ENCODE measurements at regions not wholly inside any gene's neighbourhood (a gene's known extent, or its start where the extent isn't known, plus 50 kb on each side); places are given as distances from the start of the nearest gene placed in this dataset.
A peak's percentile ranks its signal among the peaks of the same experiment; 100 is the strongest.

DNA sequence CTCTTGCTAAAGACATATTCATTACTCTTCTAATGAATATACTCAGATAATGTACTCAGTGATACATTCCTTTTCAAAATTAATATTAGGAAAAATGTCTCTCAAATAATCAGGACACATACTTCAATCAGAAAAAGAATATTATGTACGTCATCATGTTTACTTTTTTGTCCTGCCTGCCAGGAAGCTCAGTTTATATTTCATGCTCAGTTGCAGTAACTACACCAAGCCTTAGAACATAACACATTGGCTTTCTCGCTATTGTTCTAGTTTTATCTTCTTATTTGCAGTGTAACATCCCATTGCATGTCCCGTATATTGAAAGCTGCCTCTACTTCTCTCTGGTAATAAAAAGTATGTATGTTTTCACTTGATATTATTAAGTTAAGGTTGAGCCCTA is 181.5 kb upstream of the LPP start:
- TF ChIP-seq, protein P1, sequence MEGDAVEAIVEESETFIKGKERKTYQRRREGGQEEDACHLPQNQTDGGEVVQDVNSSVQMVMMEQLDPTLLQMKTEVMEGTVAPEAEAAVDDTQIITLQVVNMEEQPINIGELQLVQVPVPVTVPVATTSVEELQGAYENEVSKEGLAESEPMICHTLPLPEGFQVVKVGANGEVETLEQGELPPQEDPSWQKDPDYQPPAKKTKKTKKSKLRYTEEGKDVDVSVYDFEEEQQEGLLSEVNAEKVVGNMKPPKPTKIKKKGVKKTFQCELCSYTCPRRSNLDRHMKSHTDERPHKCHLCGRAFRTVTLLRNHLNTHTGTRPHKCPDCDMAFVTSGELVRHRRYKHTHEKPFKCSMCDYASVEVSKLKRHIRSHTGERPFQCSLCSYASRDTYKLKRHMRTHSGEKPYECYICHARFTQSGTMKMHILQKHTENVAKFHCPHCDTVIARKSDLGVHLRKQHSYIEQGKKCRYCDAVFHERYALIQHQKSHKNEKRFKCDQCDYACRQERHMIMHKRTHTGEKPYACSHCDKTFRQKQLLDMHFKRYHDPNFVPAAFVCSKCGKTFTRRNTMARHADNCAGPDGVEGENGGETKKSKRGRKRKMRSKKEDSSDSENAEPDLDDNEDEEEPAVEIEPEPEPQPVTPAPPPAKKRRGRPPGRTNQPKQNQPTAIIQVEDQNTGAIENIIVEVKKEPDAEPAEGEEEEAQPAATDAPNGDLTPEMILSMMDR (IDR thresholded peaks at IDR 0.05; ENCODE audit: borderline replicate concordance), result no peak
- intact Hi-C loops (cut with micrococcal nuclease), result no loop called here

DNA sequence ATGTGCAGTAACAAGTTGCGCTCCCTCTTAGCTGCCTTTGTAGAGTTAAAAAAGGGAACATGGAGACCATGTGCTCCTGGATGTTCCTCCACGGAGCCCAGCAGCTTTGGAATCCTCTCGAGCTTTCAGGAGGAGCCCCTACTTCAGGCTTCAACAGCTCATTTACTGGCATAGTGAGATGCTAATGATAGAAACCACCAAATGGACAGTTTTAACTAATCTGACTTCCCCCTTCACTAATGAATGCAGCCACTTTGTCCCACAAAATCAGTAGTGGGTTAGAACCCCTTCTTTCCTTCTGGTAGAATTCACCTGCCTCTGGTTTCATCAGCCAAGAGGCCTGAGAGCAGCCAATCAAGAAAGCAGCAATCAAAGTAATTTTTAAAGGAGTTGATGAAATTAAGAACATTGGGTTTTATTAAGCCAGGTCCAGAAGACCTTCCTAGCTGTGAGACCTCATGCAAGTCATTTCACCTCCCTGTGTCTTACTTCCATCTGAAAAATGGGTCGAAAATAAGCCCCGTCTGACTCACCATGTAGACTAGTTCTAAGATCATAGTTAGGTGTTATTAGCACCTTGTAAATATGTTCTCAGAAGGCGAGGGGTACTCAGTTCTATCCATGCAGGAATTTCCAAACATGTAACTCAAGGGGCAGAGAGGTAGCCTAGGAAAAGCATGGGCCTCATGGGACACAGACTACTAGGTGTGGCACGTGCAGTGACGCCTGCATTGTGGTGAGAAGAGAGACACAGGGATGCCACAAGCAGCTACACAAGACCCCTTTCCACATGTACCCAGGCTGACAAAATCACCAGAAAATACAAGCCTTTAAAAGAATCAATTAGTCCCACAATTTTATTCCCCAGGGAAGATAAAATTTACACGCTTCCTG is 179.7 kb upstream of the LPP start:
- Histone ChIP-seq H3K9me3 (replicated peaks) (peaks cover 6% of the 10 kb centered on the region), H3K27ac (replicated peaks) (no peak overlapping the region), H3K4me1 (peaks cover 11% of the 10 kb centered on the region), H3K36me3 (no peaks in the 10 kb centered on the region), H3K4me3 (no peak overlapping the region), H3K27me3 (ENCODE audit: low read depth) (no peaks in the 10 kb centered on the region)
- intact Hi-C loops (cut with micrococcal nuclease), result no loop called here
- DNase-seq, result no peak
- TF ChIP-seq, protein P1 (IDR thresholded peaks at IDR 0.05; ENCODE audit: borderline replicate concordance), result no peak

More for the DNA sequence above, 181.5 kb upstream of the LPP start:
- no peak overlapping the region for H3K27ac ChIP-seq (replicated peaks)
- H3K9me3 ChIP-seq (replicated peaks), result peaks cover under 1% of the 10 kb centered on the region
- no peaks in the 10 kb centered on the region for H3K36me3 ChIP-seq
- DNase-seq, result no peak
- peaks cover 21% of the 10 kb centered on the region for H3K4me1 ChIP-seq
- no peak overlapping the region for H3K4me3 ChIP-seq
- H3K27me3 ChIP-seq (ENCODE audit: low read depth), result no peaks in the 10 kb centered on the region

DNA sequence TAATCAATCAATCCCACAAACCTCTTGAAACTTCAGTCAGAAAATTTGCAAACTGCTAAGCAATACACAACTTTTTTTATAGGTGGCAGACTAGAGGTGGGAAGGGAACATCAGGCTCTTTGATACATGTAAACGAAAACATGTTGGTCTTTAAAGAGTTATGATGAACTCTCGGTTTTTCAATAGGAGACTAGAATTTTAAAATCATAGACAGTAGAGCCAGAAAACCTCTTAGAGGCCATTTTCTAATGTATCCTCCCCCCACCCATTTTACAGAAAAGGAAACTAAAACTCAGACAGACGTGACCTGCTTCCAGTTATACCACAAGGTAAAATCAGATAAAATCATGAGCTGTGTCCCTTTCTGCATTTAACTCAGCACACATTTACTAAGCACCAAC is 179.1 kb upstream of the LPP start:
- Histone ChIP-seq H3K27ac (replicated peaks) (no peak overlapping the region), H3K4me3 (no peak overlapping the region), H3K27me3 (ENCODE audit: low read depth) (no peaks in the 10 kb centered on the region), H3K4me1 (peaks cover 11% of the 10 kb centered on the region), H3K36me3 (no peaks in the 10 kb centered on the region), H3K9me3 (replicated peaks) (peaks cover 6% of the 10 kb centered on the region)
- no peak for DNase-seq
- TF ChIP-seq, protein P1 (IDR thresholded peaks at IDR 0.05; ENCODE audit: borderline replicate concordance), result peak; percentile 30
- intact Hi-C loops (cut with micrococcal nuclease), result no loop called here

DNA sequence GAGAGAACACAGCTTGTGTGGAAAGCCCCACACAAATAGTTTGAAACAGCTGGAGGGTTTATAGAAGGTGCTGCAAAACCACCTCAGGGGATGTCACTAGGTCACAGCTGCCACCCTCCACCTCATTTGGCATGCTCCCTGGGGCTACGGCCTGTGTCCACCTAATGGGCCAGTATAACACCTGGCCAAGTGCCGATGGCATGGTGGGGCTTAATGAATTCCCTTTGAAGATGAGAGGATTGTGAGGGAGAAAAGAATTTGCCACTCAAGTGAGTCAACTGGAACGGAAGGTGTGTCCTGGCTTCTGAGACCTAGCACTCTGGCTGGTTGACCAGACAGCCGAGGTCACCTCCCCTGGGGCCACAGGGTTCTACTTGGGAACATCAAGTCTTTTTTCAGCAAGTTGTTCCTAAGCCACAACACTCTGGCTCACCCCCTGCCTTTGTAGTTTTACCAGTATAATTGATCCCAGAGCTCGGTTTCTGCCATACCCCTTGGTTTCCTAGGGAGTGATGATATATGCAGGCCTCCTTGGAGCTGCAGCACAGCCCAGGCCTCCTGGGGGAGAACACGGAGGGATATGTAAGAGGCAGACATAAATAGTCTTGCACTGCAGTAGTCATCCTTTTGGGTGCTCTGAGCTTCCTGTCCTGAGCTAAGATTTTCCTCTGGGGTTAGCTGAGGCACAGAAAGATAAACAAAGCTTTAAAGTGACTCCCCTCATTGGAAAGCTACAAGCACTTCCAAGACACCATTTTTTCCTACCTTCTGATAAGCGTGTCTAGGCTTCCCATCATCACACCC is 178.2 kb upstream of the LPP start:
- peaks cover 12% of the 10 kb centered on the region for H3K4me1 ChIP-seq
- peaks cover 6% of the 10 kb centered on the region for H3K9me3 ChIP-seq (replicated peaks)
- no peak overlapping the region for H3K27ac ChIP-seq (replicated peaks)
- DNase-seq, result peak; percentile 21
- no peaks in the 10 kb centered on the region for H3K36me3 ChIP-seq
- H3K4me3 ChIP-seq, result no peak overlapping the region
- no peaks in the 10 kb centered on the region for H3K27me3 ChIP-seq (ENCODE audit: low read depth)
- TF ChIP-seq, protein P1 (IDR thresholded peaks at IDR 0.05; ENCODE audit: borderline replicate concordance), result no peak
- intact Hi-C loops (cut with micrococcal nuclease), result no loop called here

DNA sequence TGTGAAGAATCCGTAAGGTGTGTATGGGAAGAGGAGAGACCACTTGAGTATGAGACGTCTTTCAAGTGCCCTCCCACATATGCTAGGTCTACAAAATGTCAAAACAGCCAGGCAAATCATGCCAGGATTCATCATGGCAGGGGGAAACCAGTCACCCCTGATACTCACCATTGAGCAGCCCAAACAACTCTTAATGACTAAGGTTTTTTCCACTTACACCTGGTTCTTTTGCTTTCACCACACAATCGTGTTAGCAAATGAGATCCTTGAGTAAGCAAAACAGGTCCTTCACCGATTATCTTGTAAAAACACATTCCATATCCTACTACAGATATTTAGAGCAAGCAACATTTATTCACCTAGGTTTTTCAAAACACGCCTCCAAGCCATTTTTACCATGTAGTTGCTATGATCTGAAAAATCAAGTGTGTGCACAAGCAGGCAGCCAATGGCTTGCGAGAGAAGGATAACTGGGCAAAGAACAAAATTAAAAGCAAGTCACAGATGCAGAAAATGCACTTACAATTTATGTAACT is 177.5 kb upstream of the LPP start:
- TF ChIP-seq, protein P1 (IDR thresholded peaks at IDR 0.05; ENCODE audit: borderline replicate concordance), result no peak
- peaks cover 6% of the 10 kb centered on the region for H3K9me3 ChIP-seq (replicated peaks)
- H3K4me1 ChIP-seq, result peaks cover 19% of the 10 kb centered on the region
- intact Hi-C loops (cut with micrococcal nuclease), result no loop called here
- H3K27ac ChIP-seq (replicated peaks), result no peak overlapping the region
- no peaks in the 10 kb centered on the region for H3K36me3 ChIP-seq
- DNase-seq, result no peak
- no peak overlapping the region for H3K4me3 ChIP-seq
- H3K27me3 ChIP-seq (ENCODE audit: low read depth), result no peaks in the 10 kb centered on the region

All from left ventricle myocardium inferior (tissue), 1 donor.